Amniotic epithelial cell (primary cell): ENCODE measurements at regions not wholly inside any gene's neighbourhood (a gene's known extent, or its start where the extent isn't known, plus 50 kb on each side); places are given as distances from the start of the nearest gene placed in this dataset.
"Not testable (repeated sequence)": the region's sequence is repeated elsewhere in the genome, so short reads cannot be mapped to it uniquely, and the experiment has no call there.

ENCODE experiments used
- DNase-seq: peaks from one replicate; pipeline ENCODE4 v3.0.0-alpha.2; 2010; ENCODE audit warnings: low read depth

DNA sequence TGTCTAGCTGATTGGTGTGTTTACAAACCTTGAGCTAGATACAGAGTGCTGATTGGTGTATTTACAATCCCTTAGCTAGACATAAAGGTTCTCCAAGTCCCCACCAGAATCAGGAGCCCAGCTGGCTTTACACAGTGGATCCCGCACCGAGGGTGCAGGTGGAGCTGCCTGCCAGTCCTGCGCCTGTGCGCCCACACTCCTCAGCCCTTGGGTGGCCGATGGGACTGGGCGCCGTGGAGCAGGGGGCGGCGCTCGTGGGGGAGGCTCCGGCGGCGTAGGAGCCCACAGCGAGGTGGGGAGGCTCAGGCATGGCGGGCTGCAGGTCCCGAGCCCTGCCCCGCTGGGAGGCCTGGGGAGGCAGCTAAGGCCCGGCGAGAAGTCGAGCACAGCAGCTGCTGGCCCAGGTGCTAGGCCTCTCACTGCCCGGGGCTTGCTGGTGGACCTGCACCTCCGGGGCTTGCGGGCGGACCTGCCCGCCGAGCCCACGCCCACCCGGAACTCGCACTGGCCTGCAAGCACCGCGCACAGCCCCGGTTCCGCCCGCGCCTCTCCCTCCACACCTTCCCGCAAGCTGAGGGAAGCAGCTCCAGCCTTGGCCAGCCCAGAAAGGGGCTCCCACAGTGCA lies 51.0 kb upstream of the CDYL start:
- DNase-seq = not testable (repeated sequence)

DNA sequence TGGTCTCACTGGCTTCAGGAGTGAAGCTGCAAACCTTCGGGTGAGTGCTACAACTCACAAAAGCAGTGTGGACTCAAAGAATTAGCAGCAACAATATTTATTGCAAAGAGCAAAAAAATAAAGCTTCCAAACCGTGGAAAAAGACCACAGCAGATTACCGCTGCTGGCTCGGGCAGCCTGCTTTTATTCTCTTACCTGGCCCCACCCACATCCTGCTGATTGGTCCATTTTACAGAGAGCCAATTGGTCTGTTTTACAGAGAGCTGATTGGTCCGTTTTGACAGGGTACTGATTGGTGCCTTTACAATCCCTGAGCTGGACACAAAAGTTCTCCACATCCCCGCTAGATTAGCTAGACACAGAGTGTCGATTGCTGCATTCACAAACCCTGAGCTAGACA lies 51.5 kb upstream of the CDYL start:
- not testable (repeated sequence) for DNase-seq

DNA sequence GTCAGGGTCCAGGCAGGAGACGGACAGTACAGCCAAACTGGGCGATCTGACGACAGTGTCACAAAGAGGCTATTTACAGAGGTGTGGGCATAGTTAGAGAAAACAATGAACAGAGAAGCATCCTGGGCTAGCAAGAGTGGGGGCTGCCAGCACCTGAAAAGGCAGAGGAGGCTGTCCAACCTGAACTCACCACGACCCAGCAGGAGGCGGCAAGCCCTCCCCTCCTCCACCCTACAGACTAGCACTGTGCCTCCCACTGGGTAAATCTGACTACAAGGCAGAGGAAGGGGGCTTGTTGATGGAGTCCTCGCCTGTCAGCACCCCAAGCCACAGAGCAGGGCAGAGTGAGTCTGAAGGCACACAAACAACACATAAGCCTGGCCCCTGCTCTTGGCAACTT lies 52.8 kb upstream of the CDYL start:
- DNase-seq = no peak

DNA sequence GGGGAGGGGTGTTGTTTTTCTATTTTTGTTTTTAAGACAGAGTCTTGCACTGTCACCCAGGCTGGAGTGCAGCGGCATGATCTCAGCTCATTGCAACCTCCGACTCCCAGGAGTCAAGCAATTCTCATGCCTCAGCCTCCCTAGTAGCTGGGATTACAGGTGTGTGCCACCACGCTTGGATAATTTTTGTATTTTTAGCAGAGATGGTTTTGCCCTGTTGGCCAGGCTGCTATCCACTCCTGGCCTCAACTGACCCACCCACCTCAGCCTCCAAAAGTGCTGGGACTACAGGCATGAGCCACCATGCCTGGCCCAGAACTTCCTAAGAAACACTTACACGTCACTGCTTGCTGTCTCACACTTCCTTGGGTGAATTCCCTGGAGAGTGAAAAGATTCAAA lies 54.8 kb upstream of the CDYL start:
- DNase-seq = not testable (repeated sequence)

DNA sequence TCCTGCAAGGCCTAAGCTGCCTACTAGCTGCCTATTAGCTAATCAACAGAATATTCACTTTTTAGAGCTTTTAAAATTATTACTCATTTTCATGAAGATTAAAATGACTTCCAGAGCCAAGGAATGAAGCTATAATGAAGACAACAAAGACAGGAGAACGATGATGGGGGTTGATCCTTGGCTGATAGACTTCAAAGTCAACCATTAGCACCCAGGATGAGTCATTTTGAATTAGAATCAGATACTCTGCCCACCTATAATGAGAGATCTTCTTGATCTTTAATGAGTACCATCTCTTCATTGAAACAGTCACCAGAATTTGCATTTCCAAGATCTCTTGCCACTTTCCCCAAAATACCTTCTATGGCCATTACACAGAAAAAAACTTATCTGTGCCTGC lies 56.7 kb upstream of the CDYL start:
- DNase-seq = no peak

DNA sequence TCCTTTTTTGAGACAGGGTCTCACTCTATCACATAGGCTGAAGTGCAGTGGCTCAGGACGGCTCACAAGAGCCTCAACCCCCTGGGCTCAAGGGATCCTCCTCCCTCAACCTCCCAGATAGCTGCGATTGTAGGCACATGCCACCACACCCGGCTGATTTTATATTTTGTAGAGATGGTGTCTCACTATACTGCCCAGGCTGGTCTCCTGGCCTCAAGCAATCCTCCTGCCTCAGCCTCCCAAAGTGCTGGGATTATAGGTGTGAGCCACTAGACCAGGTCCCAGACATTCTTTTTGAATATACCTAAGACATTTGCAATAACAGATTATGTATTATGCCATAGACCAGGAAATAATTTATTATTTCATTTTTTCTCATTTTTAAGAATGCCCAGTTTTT lies 58.3 kb upstream of the CDYL start:
- DNase-seq = no peak

DNA sequence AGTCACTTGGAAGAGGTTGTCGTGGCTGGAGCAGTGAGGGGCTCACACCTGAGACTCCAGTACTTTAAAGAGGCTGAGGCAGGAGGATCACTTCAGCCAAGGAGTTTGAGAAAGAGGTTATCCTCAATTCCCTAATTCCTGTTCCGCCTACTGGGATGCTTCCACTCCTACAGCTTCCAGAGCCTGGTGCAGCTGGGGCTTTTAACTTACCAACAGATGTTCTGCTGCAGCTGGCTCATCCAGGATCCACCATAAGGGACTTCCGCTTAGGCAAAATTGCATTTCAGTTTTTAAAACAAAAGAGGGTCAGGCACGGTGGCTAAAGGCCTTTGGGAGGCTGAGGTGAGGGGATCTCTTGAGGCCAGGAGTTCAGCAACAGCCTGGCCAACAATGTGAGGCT lies 59.1 kb upstream of the CDYL start:
- DNase-seq = no peak

DNA sequence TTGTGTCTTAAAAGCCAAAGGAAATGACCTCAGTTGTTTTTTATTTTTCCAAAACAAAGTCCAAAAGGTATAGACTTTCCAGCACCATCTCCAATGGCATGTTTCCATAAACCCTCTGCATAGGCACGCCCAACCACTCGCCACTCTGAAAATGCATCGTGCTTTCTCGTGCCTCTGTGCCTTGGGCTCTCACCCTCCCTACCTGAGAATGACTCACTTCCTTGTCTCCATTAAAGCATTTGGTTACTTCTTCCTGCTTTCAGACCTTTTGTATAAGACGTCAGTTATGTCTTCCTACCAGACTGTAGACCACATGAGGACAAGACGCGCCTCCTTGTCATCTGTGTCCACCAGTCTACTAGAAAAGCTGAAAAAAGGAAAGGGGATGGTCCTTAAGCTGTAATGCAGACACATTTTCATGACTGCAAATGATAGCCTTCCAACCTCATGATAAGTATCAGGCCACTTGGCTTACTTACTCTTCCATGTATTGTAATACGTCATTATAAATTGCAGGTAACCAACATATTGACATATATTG lies 61.2 kb upstream of the CDYL start:
- DNase-seq = no peak

DNA sequence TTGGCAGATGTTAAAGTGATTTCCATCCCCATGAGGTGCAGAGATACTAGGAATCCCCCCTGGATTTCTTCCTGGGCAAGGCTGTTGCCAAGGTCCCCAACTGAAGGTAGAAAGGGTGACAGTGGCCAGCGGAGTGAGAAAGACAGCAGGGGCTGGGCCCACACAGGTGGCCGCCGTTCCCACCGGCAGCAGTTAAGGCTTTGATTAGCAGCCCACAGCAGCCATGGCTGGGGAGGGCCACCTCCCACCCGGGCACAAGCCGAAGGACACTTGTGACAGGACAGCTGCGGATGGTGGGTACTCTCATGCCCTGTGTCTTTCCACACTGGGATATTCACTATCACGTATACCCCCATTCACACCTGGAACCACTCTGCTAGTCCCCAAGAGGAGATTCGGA lies 63.9 kb upstream of the CDYL start:
- no peak for DNase-seq

DNA sequence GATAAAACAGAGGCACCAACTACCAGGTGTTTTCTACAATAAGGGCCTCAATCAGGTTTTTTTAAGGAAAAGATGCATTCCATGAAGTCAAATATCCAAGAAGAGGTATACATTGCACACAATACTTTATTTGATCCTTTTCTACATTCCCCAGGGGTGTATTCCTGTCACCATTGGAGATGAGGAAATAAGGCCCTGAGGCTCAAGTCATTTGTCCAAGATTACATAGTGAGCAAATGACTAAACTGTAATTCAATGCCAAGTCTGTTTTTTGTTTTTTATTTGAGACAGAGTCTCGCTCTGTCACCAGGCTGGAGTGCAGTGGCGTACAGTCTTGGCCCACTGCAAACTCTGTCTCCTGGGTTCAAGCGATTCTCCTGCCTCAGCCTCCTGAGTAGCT lies 69.2 kb upstream of the CDYL start:
- no peak for DNase-seq

DNA sequence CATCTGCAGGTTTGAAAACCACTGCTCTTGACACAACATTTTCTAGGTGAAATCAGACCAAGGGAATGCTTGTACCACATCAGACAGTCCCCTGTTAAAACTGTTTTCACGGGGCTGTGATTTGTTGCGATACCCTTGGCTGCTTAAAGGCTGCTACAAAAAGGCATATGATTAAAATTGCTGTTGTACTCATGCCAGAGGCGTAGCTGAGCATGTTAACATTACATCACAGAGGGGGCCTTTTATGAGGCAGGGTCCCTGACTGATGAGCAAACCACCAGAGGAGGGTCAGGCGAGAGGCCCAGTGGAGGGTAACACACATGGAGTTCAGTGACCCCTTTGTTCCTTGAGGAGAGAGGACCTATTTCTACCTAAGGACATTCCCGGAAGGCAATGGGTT lies 70.4 kb upstream of the CDYL start:
- no peak for DNase-seq

DNA sequence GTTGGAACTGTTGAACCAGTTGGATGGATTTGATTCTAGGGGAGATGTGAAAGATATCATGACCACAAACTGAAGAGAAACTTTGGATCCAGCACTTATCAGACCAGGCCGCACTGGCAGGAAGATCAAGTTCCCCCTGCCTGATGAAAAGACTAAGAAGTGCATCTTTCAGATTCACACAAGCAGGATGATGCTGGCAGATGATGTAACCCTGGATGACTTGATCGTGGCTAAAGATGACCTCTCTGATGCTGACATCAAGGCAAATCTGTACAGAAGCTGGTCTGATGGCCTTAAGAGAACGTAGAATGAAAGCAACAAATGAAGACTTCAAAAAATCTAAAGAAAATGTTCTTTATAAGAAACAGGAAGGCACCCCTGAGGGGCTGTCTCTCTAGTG lies 72.8 kb upstream of the CDYL start:
- peak; percentile 25 for DNase-seq

DNA sequence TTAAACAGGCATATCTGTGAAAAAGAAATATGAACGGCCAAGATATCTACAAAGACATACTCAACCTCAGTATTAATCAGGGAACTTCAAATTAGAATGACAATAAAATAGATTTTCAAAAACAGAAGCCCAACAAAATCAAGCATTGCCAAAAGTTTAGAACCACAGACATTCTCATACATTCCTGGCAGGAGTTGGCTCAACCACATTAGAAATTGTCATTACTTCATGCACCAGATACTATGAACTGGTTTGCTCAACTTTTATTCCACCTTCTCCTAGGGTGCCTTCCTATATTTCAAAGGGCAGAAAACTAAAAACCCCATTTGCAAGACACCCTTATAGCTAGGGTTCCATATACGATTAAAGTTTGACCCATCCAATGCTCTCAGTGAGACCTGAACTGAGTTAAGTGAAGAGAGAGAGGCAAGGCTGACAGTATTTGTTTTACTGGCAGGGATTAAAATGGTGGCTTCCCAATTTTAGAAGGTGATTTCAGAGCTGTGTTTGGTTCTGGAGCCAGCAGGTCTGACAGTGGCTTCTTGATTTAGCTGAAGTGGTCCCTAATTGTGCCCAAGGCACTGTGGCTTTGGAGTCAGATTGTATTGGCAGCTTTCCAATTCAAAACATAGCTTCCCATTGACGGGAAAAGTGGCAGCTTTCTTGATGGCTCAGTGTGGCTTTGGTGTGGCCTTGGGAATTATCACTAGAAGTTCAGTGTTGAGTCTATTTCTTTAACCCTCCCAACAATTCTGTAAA lies 77.1 kb upstream of the CDYL start:
- DNase-seq = peak; percentile 7

DNA sequence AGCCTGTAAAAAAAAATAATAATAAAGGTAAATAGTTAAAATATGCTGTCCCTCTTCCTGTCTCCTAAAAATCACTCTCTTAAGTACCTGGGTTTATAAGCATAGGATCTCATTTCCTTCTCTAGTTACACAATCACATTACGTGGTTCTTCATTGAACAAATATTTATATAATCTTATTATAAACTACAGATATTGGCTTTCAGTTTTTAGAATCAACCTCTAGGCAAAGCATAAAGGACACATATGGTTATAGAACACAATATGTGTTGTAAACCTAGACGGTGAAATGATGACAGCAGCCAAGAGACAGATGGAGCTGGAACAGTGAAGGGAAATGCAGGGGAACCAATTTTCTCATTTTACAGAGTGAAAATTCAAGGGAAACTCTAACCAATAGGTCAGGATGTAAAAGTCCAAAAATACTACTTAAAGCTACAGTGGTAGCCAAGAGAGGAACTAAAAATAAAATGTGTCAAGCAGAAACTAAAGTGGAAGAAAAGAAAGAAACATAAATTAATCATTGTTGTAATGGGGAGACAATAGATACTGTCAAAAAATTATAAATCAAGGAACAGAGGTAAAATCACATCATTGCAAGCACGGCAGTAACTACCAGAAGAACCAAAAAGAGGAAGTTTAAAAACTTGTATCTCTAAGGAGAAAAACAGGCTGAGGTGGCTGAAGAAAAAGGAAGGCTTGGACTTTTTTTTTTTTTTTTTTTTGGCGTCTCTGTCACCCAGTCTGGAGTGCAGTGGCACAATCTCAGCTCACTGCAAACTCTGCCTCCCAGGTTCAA lies 82.8 kb upstream of the CDYL start:
- no peak for DNase-seq

DNA sequence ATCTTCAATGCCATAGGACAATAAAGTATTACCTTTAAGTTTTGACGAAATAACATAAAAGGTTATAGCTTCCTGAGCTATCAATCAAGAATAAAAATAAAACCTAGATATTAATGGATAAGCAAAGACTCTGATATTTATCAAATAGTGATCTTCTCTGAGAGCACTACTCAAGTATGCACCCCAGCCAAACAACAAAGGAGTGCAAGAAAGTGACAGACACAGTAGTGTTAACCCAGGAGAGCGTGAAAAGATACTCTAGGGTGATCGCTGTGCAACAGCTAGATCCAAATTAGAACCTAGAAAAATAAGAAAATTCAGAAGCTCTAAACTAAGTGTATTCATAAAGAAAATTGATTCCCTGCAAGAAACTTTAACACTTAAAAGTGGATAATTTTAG lies 83.5 kb upstream of the CDYL start:
- DNase-seq = no peak

DNA sequence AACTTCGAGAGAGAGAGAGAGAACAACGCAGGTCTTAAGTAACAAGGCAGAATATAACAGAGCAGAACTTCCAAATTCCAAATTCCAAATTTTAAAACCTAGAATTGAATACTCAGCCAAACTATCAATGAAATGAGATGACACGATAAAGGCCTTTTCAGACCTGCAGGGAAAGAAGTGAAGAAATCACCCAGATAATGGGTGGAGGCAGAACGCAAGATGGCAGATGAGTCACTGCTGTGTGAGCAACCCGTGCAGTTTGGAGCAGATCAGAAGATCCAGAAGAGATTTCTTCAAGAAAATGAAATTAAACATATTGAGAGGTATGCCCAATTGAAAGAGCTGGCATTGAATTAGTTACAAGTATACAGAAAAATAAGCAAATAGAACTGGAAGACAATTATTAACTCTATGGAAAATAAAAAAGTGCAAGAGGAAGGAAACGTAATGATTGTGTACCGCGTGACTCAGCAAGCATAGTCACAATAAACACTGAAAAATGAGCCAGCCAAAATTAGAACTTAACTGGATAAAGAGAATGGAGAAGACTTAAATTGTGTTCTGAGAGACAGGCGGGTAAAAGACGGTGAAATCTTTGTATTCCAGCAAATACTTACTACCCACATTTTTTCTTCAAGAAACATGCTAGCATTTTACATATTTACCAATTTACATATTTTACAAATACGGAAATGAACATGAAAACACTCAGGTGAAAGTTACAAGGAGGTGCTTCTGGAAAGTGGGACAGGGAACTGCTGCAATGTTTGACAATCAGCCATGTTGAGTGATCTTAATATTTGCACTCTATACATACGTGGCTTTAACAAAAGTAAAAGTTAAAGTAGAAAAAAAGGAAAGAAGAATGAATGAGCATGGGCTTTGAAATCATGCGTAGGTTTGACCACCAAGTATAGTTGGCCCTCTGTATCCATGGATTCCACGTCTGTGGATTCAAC lies 87.9 kb upstream of the CDYL start:
- DNase-seq = peak; percentile 87

DNA sequence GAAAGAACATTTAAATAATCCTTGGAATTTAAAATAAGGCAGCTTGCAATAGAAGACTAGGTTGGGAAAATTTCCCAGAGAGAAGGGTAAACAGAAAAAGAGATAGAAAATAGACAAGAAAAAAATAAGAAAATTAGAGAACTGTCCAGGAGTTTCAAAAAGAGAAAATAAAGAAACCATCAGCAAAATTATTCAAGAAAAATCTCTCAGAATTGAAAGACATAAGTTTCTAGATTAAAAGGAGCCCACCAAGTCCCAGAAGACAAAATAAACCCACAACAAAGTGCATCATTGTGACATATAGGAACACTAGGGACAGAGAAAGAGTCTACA lies 88.6 kb upstream of the CDYL start:
- DNase-seq = no peak

DNA sequence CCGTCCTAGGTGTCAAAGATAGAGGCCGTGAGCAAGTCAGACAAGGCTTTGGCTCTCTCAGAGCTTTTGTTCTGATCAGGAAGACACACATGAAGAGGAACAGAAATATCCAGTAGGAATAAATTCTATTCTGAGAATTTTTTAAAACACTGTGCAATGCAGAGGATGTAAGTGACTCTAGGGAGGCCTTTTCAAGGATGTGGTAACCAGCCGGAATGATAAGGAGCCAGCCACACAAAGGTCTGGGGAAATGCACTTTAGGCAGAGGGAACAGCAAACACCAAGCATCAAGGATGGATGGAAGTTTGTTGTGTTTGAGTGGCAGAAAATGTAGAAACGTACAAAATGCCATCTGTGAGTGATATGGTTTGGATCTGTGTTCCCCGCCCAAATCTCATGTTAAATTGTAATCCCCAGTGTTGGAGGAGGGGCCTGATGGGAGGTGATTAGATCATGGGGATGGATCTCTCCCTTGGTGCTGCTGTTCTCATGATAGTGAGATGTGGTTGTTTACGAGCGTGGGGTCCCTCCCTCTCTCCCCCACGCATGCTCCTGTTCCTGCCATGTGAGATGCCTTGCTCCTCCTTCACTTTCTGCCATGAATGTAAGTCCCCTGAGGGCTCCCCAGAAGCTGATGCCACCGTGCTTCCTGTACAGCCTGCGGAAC lies 93.6 kb upstream of the CDYL start:
- peak; percentile 43 for DNase-seq

DNA sequence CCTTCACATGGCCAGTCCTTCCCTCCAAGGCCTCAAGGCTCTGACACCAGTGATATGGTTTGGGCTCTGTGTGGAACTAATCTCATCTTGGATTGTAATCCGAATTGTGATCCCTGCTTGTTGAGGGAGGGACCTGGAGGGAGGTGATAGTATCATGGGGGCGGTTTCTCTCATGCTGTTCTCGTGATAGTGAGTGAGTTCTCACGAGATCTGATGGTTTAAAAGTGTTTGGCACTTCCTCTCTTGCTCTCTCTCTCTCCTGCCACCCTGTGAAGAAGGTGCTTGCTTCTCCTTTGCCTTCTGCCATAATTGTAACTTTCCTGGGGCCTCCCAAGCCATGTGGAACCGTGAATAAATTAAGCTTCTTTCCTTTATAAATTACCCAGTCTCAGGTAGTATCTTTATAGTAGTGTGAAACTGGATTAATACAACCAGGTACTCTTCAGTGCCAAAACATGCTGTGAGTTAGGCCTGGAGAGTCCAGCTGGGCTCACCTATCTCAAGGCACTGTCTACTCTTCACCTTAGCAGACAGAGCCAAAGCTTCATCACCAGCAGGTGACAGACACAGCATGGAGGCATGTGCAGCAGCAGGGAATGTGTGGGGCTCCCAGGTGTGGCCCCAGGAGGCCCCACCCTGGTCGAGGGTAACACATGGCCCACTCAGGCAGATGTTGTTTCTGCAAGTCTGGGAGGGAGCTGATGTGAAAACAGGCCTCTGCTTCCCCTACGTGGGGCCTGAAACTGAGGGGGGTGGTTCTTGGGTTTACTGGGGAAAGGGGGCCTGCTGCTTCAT lies 97.5 kb upstream of the CDYL start:
- DNase-seq = no peak

DNA sequence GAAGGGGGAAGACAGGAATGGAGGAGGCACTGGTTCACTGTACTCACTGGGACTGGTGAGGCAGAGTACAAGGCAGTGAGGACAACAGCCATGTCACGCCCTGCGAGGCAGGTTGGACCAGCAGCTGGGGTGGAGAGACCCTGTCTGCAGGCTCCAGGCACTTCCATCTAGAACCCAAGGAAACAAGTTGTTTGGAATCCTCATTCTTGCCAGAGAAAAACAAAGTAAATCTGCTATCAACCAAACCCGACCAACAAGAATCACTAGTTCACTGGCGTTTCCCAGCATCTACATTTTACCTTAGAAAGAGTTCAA lies 98.5 kb upstream of the CDYL start:
- DNase-seq = no peak
